ENCODE measurements at regions not wholly inside any gene's neighbourhood (a gene's known extent, or its start where the extent isn't known, plus 50 kb on each side); places are given as distances from the start of the nearest gene placed in this dataset.

DNA sequence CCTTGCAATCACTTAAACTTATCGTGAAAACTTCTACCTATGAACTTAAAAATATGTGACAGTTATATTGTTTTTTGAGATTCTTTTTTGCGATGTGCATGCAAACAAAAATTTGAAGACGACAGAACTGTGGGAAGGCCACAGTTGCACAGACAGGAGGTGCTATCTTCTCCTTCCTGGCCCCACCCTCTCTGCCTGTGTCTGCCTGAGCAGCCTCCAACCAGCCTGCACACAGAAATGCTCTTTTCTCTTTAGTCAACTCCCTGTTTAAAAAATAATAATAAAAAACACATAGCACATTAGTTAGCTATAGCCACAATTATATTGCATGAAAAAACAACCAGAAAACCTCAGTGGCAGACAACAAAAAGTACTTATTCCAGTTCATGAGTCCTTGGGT, 212.2 kb downstream of the ZNF621 start:
- TF ChIP-seq EZH2phosphoT487 (IDR thresholded peaks at IDR 0.05; ENCODE audit: low read depth, severe bottlenecking, unreplicated experiment), result no peak
- TF ChIP-seq, protein P1, sequence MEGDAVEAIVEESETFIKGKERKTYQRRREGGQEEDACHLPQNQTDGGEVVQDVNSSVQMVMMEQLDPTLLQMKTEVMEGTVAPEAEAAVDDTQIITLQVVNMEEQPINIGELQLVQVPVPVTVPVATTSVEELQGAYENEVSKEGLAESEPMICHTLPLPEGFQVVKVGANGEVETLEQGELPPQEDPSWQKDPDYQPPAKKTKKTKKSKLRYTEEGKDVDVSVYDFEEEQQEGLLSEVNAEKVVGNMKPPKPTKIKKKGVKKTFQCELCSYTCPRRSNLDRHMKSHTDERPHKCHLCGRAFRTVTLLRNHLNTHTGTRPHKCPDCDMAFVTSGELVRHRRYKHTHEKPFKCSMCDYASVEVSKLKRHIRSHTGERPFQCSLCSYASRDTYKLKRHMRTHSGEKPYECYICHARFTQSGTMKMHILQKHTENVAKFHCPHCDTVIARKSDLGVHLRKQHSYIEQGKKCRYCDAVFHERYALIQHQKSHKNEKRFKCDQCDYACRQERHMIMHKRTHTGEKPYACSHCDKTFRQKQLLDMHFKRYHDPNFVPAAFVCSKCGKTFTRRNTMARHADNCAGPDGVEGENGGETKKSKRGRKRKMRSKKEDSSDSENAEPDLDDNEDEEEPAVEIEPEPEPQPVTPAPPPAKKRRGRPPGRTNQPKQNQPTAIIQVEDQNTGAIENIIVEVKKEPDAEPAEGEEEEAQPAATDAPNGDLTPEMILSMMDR (IDR thresholded peaks at IDR 0.05; ENCODE audit: poor library complexity), result no peak

Measured in hepatocyte (in vitro differentiated cells).